Caki2 (cell line): ENCODE measurements at regions not wholly inside any gene's neighbourhood (a gene's known extent, or its start where the extent isn't known, plus 50 kb on each side); places are given as distances from the start of the nearest gene placed in this dataset.

Experiments
- DNase-seq: peaks from one replicate; pipeline ENCODE4 v3.0.0-alpha.2; 2015; ENCODE audit warnings: low read depth
- in situ Hi-C: cut with HindIII; loops from 2 replicates; pipeline ENCODE4 v1.10.0; 2016; ENCODE audit warnings: low sequenced_read_pairs, low pct_unique_long_range_greater_than_20kb, mixed read lengths

GRCh38 chr18:73503326-73503725, 635.5 kb upstream of the NETO1 start:
- no peak for DNase-seq
- in situ Hi-C loops = no loop called here

- in situ Hi-C loops = no loop called here
Measured at GRCh38 chr18:73487966-73488365, 620.2 kb upstream of the NETO1 start.

GRCh38 chr18:73485166-73485565, 617.4 kb upstream of the NETO1 start:
- in situ Hi-C loops = no loop called here
- DNase-seq = no peak

More at GRCh38 chr18:73487966-73488365, 620.2 kb upstream of the NETO1 start:
- no peak for DNase-seq

GRCh38 chr18:73482901-73483300, 615.1 kb upstream of the NETO1 start:
- in situ Hi-C loops = no loop called here
- DNase-seq = no peak

GRCh38 chr18:73479477-73479876, 611.7 kb upstream of the NETO1 start:
- in situ Hi-C loops = no loop called here
- DNase-seq = no peak

GRCh38 chr18:73478191-73478590, 610.4 kb upstream of the NETO1 start:
- in situ Hi-C loops = no loop called here
- no peak for DNase-seq

- no peak for DNase-seq
- in situ Hi-C loops = no loop called here
Measured at GRCh38 chr18:73476031-73476430, 608.2 kb upstream of the NETO1 start.

GRCh38 chr18:73462092-73462491, 594.3 kb upstream of the NETO1 start:
- DNase-seq = no peak
- in situ Hi-C loops = no loop called here

GRCh38 chr18:73461780-73462059, 593.9 kb upstream of the NETO1 start:
- no peak for DNase-seq
- in situ Hi-C loops = no loop called here

GRCh38 chr18:73461038-73461779, 593.4 kb upstream of the NETO1 start:
- in situ Hi-C loops = no loop called here
- DNase-seq = no peak

- in situ Hi-C loops = no loop called here
- no peak for DNase-seq
Measured at GRCh38 chr18:73458186-73458964, 590.6 kb upstream of the NETO1 start.

GRCh38 chr18:73456643-73457042, 588.9 kb upstream of the NETO1 start:
- in situ Hi-C loops = no loop called here
- DNase-seq = no peak

GRCh38 chr18:73452866-73453265, 585.1 kb upstream of the NETO1 start:
- in situ Hi-C loops = no loop called here
- DNase-seq = no peak

- DNase-seq = no peak
- in situ Hi-C loops = no loop called here
Measured at GRCh38 chr18:73446502-73446901, 578.7 kb upstream of the NETO1 start.

- in situ Hi-C loops = no loop called here
- no peak for DNase-seq
Measured at GRCh38 chr18:73431620-73432019, 563.8 kb upstream of the NETO1 start.

GRCh38 chr18:73421010-73421409, 553.2 kb upstream of the NETO1 start:
- in situ Hi-C loops = no loop called here
- no peak for DNase-seq

GRCh38 chr18:73419531-73419930, 551.7 kb upstream of the NETO1 start:
- in situ Hi-C loops = no loop called here
- no peak for DNase-seq

- in situ Hi-C loops = no loop called here
- DNase-seq = no peak
Measured at GRCh38 chr18:73414598-73414997, 546.8 kb upstream of the NETO1 start.

- in situ Hi-C loops = no loop called here
- no peak for DNase-seq
Measured at GRCh38 chr18:73414069-73414468, 546.3 kb upstream of the NETO1 start.

- in situ Hi-C loops = no loop called here
- no peak for DNase-seq
Measured at GRCh38 chr18:73409242-73409641, 541.5 kb upstream of the NETO1 start.
